PC-9 (cell line): ENCODE measurements at regions not wholly inside any gene's neighbourhood (a gene's known extent, or its start where the extent isn't known, plus 50 kb on each side); places are given as distances from the start of the nearest gene placed in this dataset.

Source experiments
- EZH2 ChIP-seq: fragments of 200-600 bp; sonication (generic); IDR thresholded peaks from 2 replicates; pipeline ENCODE4 v1.8.0; 2017; ENCODE audit warnings: antibody characterized with exemption, low read depth
- TF ChIP-seq, protein P1 (sequence below): fragments of 200-600 bp; sonication (generic); conservative IDR thresholded peaks from 2 replicates; pipeline ENCODE4 v1.6.1; 2017; ENCODE audit warnings: mixed run types, antibody characterized with exemption, mild to moderate bottlenecking, moderate library complexity

- TF ChIP-seq EZH2: no peak
- TF ChIP-seq, protein P1, sequence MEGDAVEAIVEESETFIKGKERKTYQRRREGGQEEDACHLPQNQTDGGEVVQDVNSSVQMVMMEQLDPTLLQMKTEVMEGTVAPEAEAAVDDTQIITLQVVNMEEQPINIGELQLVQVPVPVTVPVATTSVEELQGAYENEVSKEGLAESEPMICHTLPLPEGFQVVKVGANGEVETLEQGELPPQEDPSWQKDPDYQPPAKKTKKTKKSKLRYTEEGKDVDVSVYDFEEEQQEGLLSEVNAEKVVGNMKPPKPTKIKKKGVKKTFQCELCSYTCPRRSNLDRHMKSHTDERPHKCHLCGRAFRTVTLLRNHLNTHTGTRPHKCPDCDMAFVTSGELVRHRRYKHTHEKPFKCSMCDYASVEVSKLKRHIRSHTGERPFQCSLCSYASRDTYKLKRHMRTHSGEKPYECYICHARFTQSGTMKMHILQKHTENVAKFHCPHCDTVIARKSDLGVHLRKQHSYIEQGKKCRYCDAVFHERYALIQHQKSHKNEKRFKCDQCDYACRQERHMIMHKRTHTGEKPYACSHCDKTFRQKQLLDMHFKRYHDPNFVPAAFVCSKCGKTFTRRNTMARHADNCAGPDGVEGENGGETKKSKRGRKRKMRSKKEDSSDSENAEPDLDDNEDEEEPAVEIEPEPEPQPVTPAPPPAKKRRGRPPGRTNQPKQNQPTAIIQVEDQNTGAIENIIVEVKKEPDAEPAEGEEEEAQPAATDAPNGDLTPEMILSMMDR: no peak
These were observed 52.3 kb upstream of the CNTLN start for GRCh38 chr9:17082343-17083064.
